Astrocyte of the spinal cord (primary cell): ENCODE measurements at regions not wholly inside any gene's neighbourhood (a gene's known extent, or its start where the extent isn't known, plus 50 kb on each side); places are given as distances from the start of the nearest gene placed in this dataset.

Experiments used
- DNase-seq: peaks from one replicate; pipeline ENCODE4 v3.0.0; 2011; ENCODE audit warnings: low read depth, low spot score
- H3K4me3 ChIP-seq: 2 replicates; pipeline ENCODE4 v1.5.1; 2011; ENCODE audit warnings: low read depth, mild to moderate bottlenecking, low read length, moderate library complexity
- CTCF ChIP-seq: IDR thresholded peaks from 2 replicates; pipeline ENCODE4 v1.5.1; 2012; ENCODE audit warnings: low read depth, mild to moderate bottlenecking, low read length, inconsistent platforms
- in situ Hi-C: cut with HindIII; loops from 2 replicates; pipeline ENCODE4 v1.10.0; 2017; ENCODE audit warnings: low sequenced_read_pairs

GRCh38 chr5:153399595-153399994, 90.9 kb upstream of the GRIA1 start:
- TF ChIP-seq CTCF, result no peak
- DNase-seq, result no peak
- in situ Hi-C loops, result no loop called here

DNA sequence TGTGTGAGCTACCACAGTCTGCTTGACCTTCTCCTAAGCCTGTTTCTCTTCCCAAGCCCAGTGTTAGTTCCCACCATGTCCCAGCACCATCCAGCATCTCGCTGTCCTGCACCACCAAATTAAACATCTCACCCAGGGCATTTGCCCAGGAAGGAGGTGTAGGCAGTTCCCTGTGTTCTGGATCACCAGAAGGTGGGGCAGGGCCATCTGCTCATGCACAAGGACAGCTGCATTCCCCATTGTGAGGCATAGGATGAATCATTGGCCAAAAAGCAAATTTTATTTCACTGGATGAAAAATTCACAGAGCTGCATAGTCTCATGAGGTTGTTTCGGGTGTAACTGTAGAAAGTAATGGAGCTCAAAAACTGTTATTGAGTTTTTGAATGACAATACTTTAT, 89.5 kb upstream of the GRIA1 start:
- in situ Hi-C loops, result no loop called here
- no peak for DNase-seq
- H3K4me3 ChIP-seq, result no peak overlapping the region
- no peak for TF ChIP-seq CTCF

More at GRCh38 chr5:153399595-153399994, 90.9 kb upstream of the GRIA1 start:
- H3K4me3 ChIP-seq, result no peak overlapping the region

GRCh38 chr5:153402550-153402949, 87.9 kb upstream of the GRIA1 start:
- no peak overlapping the region for H3K4me3 ChIP-seq
- DNase-seq, result peak; percentile 43
- no peak for TF ChIP-seq CTCF
- in situ Hi-C loops, result no loop called here

DNA sequence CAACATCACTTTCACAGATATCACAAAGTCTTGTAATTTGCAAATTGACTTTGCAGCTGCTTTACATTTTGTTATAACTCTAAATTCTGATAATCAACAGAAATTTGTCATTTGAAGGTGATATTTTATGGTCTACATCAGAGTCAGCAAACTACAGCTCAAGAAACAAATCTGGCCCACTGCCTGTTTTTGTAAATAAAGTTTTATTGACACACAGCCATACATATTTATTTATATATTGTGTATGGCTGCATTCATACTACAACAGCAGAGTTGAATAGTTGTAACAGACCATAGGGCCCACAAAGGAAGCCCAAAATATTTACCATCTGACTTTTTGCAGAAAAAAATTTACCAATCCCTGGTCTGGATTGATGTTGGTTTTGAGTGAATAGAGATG, 87.0 kb upstream of the GRIA1 start:
- no peak for DNase-seq
- in situ Hi-C loops, result no loop called here
- no peak for TF ChIP-seq CTCF
- H3K4me3 ChIP-seq, result no peak overlapping the region

GRCh38 chr5:153404747-153405146, 85.7 kb upstream of the GRIA1 start:
- H3K4me3 ChIP-seq, result no peak overlapping the region
- DNase-seq, result no peak
- in situ Hi-C loops, result no loop called here
- TF ChIP-seq CTCF, result no peak

DNA sequence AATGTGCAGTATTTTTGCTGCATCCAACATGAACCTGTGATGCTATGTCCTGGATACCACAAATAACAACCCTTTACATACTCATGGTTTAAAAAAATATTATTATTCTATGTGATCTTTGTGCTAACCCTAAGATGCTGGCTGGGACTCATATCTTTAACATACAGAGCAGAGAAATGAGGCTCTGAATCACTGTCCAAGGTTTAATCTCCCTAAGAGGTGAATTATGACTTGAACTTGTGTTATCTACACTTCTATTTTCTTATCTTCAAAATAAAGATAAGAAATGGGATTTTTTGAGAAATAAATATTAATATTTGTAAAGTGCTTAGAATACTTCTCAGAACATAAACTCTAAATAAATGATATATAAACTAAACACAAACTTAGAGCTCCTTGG, 68.8 kb upstream of the GRIA1 start:
- H3K4me3 ChIP-seq, result no peak overlapping the region
- no peak for DNase-seq
- in situ Hi-C loops, result no loop called here
- TF ChIP-seq CTCF, result no peak

GRCh38 chr5:153425914-153426313, 64.6 kb upstream of the GRIA1 start:
- no peak for DNase-seq
- no peak for TF ChIP-seq CTCF
- H3K4me3 ChIP-seq, result no peak overlapping the region
- in situ Hi-C loops, result no loop called here
